ENCODE measurements at regions not wholly inside any gene's neighbourhood (a gene's known extent, or its start where the extent isn't known, plus 50 kb on each side); places are given as distances from the start of the nearest gene placed in this dataset.

GRCh38 chr4:162681212-162681611, 485.5 kb downstream of the NAF1 start:
- no peak overlapping the region for H2AFZ ChIP-seq (ENCODE audit: low read depth, low read length)
- TF ChIP-seq CTCF (IDR thresholded peaks at IDR 0.05; ENCODE audit: low read depth, low read length) (no peak), EZH2phosphoT487 (IDR thresholded peaks at IDR 0.05; ENCODE audit: low read depth) (no peak)
- peaks cover 8% of the 10 kb centered on the region; the same call in 1 of the 2 replicates for H3K9me3 ChIP-seq (ENCODE audit: insufficient read depth, low read length)
- H4K20me1 ChIP-seq (ENCODE audit: insufficient read depth, low read length), result no peaks in the 10 kb centered on the region
- H3K27ac ChIP-seq (ENCODE audit: low read length), result no peak overlapping the region
- peaks cover 3% of the 10 kb centered on the region for H3K36me3 ChIP-seq (replicated peaks; ENCODE audit: low read depth, low read length)
- no peak overlapping the region for H3K9ac ChIP-seq (ENCODE audit: low read length)
- peaks cover 8% of the 10 kb centered on the region for H3K4me1 ChIP-seq (ENCODE audit: low read length)
- no peak overlapping the region for H3K4me2 ChIP-seq (ENCODE audit: low read length)
- H3K4me3 ChIP-seq (ENCODE audit: low read length), result no peak overlapping the region
- H3K27me3 ChIP-seq (ENCODE audit: low read depth, low read length), result no peaks in the 10 kb centered on the region
- no peaks in the 10 kb centered on the region for H3K79me2 ChIP-seq (ENCODE audit: low read length)

DNA sequence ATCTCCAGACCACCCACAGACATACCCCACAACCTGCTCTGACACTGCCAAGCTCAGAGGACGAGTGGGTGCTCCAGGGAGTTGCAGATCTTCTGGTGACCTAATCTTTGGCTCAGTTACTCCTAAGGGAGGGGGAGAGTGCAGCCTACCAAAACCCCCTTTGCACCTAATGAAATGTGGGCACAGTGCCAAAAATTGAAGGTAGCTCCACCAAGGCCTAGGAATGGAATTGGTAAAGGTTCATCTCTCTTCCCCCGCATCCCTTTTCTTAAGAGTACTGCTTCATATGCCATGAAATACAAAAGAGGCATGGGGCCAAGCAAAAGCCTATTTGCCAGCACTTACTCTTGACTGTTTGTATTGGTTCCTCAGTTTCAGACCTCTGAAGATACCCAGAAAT, 491.0 kb downstream of the NAF1 start:
- TF ChIP-seq EZH2phosphoT487 (IDR thresholded peaks at IDR 0.05; ENCODE audit: low read depth) (no peak), CTCF (IDR thresholded peaks at IDR 0.05; ENCODE audit: low read depth, low read length) (no peak)
- H3K27me3 ChIP-seq (ENCODE audit: low read depth, low read length), result no peaks in the 10 kb centered on the region
- H3K27ac ChIP-seq (ENCODE audit: low read length), result no peak overlapping the region
- H2AFZ ChIP-seq (ENCODE audit: low read depth, low read length), result no peak overlapping the region
- peaks cover 8% of the 10 kb centered on the region; the same call in 1 of the 2 replicates for H3K9me3 ChIP-seq (ENCODE audit: insufficient read depth, low read length)
- no peaks in the 10 kb centered on the region for H4K20me1 ChIP-seq (ENCODE audit: insufficient read depth, low read length)
- peaks cover 3% of the 10 kb centered on the region for H3K36me3 ChIP-seq (replicated peaks; ENCODE audit: low read depth, low read length)
- no peak overlapping the region for H3K4me3 ChIP-seq (ENCODE audit: low read length)
- no peaks in the 10 kb centered on the region for H3K79me2 ChIP-seq (ENCODE audit: low read length)
- H3K4me2 ChIP-seq (ENCODE audit: low read length), result no peak overlapping the region
- H3K9ac ChIP-seq (ENCODE audit: low read length), result no peak overlapping the region
- H3K4me1 ChIP-seq (ENCODE audit: low read length), result peaks cover 2% of the 10 kb centered on the region

GRCh38 chr4:162661913-162662312, 498.1 kb upstream of the FSTL5 start:
- Histone ChIP-seq H3K27me3 (ENCODE audit: low read depth, low read length) (no peaks in the 10 kb centered on the region), H3K9me3 (ENCODE audit: insufficient read depth, low read length) (no peaks in the 10 kb centered on the region), H3K9ac (ENCODE audit: low read length) (no peak overlapping the region), H3K4me1 (ENCODE audit: low read length) (no peaks in the 10 kb centered on the region), H3K27ac (ENCODE audit: low read length) (no peak overlapping the region), H2AFZ (ENCODE audit: low read depth, low read length) (no peak overlapping the region), H3K79me2 (ENCODE audit: low read length) (no peaks in the 10 kb centered on the region), H4K20me1 (ENCODE audit: insufficient read depth, low read length) (no peaks in the 10 kb centered on the region), H3K36me3 (replicated peaks; ENCODE audit: low read depth, low read length) (no peaks in the 10 kb centered on the region), H3K4me2 (ENCODE audit: low read length) (no peak overlapping the region), H3K4me3 (ENCODE audit: low read length) (no peak overlapping the region)
- TF ChIP-seq CTCF (IDR thresholded peaks at IDR 0.05; ENCODE audit: low read depth, low read length), result no peak
- no peak for TF ChIP-seq EZH2phosphoT487 (IDR thresholded peaks at IDR 0.05; ENCODE audit: low read depth)

DNA sequence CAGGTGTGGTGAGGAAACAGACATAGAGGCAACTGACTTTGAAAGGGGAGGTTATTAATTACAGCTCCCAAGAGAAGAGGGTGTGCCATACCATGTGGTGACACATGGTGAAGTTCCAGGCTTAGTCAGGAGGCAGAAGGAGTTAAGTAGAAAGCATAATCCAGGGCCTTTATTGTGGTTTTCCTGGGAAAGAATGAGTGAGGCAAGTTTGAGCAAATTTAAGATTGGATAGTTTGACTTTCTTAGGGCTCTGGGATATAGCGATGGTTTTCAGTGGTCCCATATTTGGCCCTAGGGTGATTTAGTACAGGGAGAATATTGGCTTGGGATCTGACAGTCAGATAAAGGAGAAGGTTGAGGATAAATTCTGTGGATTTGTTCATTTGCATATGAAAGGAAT, 495.9 kb upstream of the FSTL5 start:
- Histone ChIP-seq H4K20me1 (ENCODE audit: insufficient read depth, low read length) (no peaks in the 10 kb centered on the region), H3K9ac (ENCODE audit: low read length) (no peak overlapping the region), H3K4me1 (ENCODE audit: low read length) (no peaks in the 10 kb centered on the region), H3K79me2 (ENCODE audit: low read length) (no peaks in the 10 kb centered on the region), H3K4me2 (ENCODE audit: low read length) (no peak overlapping the region), H3K9me3 (ENCODE audit: insufficient read depth, low read length) (no peaks in the 10 kb centered on the region), H3K4me3 (ENCODE audit: low read length) (no peak overlapping the region), H2AFZ (ENCODE audit: low read depth, low read length) (no peak overlapping the region), H3K27me3 (ENCODE audit: low read depth, low read length) (no peaks in the 10 kb centered on the region), H3K36me3 (replicated peaks; ENCODE audit: low read depth, low read length) (no peaks in the 10 kb centered on the region), H3K27ac (ENCODE audit: low read length) (no peak overlapping the region)
- TF ChIP-seq CTCF (IDR thresholded peaks at IDR 0.05; ENCODE audit: low read depth, low read length) (no peak), EZH2phosphoT487 (IDR thresholded peaks at IDR 0.05; ENCODE audit: low read depth) (no peak)
